ENCODE measurements at regions not wholly inside any gene's neighbourhood (a gene's known extent, or its start where the extent isn't known, plus 50 kb on each side); places are given as distances from the start of the nearest gene placed in this dataset.

- H2AFZ ChIP-seq: peak overlapping the region; percentile 39; the same call in 1 of the 2 replicates
- no peak for TF ChIP-seq ZNF331 (CRISPR knock-in tag; IDR thresholded peaks at IDR 0.05; ENCODE audit: low read depth)
- TF ChIP-seq, protein P1, sequence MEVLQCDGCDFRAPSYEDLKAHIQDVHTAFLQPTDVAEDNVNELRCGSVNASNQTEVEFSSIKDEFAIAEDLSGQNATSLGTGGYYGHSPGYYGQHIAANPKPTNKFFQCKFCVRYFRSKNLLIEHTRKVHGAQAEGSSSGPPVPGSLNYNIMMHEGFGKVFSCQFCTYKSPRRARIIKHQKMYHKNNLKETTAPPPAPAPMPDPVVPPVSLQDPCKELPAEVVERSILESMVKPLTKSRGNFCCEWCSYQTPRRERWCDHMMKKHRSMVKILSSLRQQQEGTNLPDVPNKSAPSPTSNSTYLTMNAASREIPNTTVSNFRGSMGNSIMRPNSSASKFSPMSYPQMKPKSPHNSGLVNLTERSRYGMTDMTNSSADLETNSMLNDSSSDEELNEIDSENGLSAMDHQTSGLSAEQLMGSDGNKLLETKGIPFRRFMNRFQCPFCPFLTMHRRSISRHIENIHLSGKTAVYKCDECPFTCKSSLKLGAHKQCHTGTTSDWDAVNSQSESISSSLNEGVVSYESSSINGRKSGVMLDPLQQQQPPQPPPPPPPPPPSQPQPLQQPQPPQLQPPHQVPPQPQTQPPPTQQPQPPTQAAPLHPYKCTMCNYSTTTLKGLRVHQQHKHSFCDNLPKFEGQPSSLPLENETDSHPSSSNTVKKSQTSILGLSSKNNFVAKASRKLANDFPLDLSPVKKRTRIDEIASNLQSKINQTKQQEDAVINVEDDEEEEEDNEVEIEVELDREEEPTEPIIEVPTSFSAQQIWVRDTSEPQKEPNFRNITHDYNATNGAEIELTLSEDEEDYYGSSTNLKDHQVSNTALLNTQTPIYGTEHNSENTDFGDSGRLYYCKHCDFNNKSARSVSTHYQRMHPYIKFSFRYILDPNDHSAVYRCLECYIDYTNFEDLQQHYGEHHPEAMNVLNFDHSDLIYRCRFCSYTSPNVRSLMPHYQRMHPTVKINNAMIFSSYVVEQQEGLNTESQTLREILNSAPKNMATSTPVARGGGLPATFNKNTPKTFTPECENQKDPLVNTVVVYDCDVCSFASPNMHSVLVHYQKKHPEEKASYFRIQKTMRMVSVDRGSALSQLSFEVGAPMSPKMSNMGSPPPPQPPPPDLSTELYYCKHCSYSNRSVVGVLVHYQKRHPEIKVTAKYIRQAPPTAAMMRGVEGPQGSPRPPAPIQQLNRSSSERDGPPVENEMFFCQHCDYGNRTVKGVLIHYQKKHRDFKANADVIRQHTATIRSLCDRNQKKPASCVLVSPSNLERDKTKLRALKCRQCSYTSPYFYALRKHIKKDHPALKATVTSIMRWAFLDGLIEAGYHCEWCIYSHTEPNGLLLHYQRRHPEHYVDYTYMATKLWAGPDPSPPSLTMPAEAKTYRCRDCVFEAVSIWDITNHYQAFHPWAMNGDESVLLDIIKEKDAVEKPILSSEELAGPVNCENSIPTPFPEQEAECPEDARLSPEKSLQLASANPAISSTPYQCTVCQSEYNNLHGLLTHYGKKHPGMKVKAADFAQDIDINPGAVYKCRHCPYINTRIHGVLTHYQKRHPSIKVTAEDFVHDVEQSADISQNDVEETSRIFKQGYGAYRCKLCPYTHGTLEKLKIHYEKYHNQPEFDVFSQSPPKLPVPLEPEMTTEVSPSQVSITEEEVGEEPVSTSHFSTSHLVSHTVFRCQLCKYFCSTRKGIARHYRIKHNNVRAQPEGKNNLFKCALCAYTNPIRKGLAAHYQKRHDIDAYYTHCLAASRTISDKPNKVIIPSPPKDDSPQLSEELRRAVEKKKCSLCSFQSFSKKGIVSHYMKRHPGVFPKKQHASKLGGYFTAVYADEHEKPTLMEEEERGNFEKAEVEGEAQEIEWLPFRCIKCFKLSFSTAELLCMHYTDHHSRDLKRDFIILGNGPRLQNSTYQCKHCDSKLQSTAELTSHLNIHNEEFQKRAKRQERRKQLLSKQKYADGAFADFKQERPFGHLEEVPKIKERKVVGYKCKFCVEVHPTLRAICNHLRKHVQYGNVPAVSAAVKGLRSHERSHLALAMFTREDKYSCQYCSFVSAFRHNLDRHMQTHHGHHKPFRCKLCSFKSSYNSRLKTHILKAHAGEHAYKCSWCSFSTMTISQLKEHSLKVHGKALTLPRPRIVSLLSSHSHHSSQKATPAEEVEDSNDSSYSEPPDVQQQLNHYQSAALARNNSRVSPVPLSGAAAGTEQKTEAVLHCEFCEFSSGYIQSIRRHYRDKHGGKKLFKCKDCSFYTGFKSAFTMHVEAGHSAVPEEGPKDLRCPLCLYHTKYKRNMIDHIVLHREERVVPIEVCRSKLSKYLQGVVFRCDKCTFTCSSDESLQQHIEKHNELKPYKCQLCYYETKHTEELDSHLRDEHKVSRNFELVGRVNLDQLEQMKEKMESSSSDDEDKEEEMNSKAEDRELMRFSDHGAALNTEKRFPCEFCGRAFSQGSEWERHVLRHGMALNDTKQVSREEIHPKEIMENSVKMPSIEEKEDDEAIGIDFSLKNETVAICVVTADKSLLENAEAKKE (CRISPR knock-in tag; IDR thresholded peaks at IDR 0.05): no peak
- no peak for TF ChIP-seq EZH2phosphoT487 (IDR thresholded peaks at IDR 0.05; ENCODE audit: unreplicated experiment)
- no peak for TF ChIP-seq EZH2 (IDR thresholded peaks at IDR 0.05; ENCODE audit: low read depth, unreplicated experiment)
- TF ChIP-seq, protein P2, sequence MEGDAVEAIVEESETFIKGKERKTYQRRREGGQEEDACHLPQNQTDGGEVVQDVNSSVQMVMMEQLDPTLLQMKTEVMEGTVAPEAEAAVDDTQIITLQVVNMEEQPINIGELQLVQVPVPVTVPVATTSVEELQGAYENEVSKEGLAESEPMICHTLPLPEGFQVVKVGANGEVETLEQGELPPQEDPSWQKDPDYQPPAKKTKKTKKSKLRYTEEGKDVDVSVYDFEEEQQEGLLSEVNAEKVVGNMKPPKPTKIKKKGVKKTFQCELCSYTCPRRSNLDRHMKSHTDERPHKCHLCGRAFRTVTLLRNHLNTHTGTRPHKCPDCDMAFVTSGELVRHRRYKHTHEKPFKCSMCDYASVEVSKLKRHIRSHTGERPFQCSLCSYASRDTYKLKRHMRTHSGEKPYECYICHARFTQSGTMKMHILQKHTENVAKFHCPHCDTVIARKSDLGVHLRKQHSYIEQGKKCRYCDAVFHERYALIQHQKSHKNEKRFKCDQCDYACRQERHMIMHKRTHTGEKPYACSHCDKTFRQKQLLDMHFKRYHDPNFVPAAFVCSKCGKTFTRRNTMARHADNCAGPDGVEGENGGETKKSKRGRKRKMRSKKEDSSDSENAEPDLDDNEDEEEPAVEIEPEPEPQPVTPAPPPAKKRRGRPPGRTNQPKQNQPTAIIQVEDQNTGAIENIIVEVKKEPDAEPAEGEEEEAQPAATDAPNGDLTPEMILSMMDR (conservative IDR thresholded peaks at IDR 0.05; ENCODE audit: low read depth in 2 of 2): no peak
- no peak for TF ChIP-seq JUNB (IDR thresholded peaks at IDR 0.05; ENCODE audit: unreplicated experiment)
- no peak for TF ChIP-seq ZNF114 (CRISPR knock-in tag; IDR thresholded peaks at IDR 0.05)
- TF ChIP-seq, protein P3, sequence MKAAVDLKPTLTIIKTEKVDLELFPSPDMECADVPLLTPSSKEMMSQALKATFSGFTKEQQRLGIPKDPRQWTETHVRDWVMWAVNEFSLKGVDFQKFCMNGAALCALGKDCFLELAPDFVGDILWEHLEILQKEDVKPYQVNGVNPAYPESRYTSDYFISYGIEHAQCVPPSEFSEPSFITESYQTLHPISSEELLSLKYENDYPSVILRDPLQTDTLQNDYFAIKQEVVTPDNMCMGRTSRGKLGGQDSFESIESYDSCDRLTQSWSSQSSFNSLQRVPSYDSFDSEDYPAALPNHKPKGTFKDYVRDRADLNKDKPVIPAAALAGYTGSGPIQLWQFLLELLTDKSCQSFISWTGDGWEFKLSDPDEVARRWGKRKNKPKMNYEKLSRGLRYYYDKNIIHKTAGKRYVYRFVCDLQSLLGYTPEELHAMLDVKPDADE (IDR thresholded peaks at IDR 0.05): no peak
- TF ChIP-seq, protein P4, sequence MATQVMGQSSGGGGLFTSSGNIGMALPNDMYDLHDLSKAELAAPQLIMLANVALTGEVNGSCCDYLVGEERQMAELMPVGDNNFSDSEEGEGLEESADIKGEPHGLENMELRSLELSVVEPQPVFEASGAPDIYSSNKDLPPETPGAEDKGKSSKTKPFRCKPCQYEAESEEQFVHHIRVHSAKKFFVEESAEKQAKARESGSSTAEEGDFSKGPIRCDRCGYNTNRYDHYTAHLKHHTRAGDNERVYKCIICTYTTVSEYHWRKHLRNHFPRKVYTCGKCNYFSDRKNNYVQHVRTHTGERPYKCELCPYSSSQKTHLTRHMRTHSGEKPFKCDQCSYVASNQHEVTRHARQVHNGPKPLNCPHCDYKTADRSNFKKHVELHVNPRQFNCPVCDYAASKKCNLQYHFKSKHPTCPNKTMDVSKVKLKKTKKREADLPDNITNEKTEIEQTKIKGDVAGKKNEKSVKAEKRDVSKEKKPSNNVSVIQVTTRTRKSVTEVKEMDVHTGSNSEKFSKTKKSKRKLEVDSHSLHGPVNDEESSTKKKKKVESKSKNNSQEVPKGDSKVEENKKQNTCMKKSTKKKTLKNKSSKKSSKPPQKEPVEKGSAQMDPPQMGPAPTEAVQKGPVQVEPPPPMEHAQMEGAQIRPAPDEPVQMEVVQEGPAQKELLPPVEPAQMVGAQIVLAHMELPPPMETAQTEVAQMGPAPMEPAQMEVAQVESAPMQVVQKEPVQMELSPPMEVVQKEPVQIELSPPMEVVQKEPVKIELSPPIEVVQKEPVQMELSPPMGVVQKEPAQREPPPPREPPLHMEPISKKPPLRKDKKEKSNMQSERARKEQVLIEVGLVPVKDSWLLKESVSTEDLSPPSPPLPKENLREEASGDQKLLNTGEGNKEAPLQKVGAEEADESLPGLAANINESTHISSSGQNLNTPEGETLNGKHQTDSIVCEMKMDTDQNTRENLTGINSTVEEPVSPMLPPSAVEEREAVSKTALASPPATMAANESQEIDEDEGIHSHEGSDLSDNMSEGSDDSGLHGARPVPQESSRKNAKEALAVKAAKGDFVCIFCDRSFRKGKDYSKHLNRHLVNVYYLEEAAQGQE (IDR thresholded peaks at IDR 0.05; ENCODE audit: unreplicated experiment): no peak
These were observed 621.4 kb downstream of the DIAPH3 start for GRCh38 chr13:59542303-59542702.

More at GRCh38 chr13:59542303-59542702, 621.4 kb downstream of the DIAPH3 start:
- H3K4me3 ChIP-seq: no peak overlapping the region
- peaks cover 20% of the 10 kb centered on the region for H3K4me1 ChIP-seq (ENCODE audit: insufficient read depth)
- H3F3A ChIP-seq (replicated peaks; ENCODE audit: low read depth): no peaks in the 10 kb centered on the region
- Mint-ChIP-seq H3K27ac (no peak overlapping the region), H3K9me3 (no peaks in the 10 kb centered on the region), H3K27me3 (ENCODE audit: insufficient read depth, low read depth, poor library complexity) (peaks cover 4% of the 10 kb centered on the region), H3K36me3 (ENCODE audit: low read depth) (peaks cover 4% of the 10 kb centered on the region; the same call in 1 of the 3 replicates), H3K4me1 (peaks cover 21% of the 10 kb centered on the region), H3K4me3 (no peak overlapping the region; the same call in 2 of the 3 replicates)
- ATAC-seq (no peak), DNase-seq (ENCODE audit: low spot score) (no peak)
- no peaks in the 10 kb centered on the region for H3K27me3 ChIP-seq (ENCODE audit: insufficient read depth)
- no peaks in the 10 kb centered on the region for H3K36me3 ChIP-seq (ENCODE audit: insufficient read depth)
- H3K79me2 ChIP-seq (replicated peaks; ENCODE audit: insufficient read depth): no peaks in the 10 kb centered on the region
- no peak overlapping the region for H3K27ac ChIP-seq (ENCODE audit: low read depth)
- peaks cover 3% of the 10 kb centered on the region; the same call in 1 of the 2 replicates for H3K9me2 ChIP-seq (ENCODE audit: insufficient read depth)
- H4K20me1 ChIP-seq (replicated peaks; ENCODE audit: insufficient read depth): no peaks in the 10 kb centered on the region
- no peak overlapping the region for H3K4me2 ChIP-seq

Measured in GM23338 (cell line).